IMR-90 (cell line): ENCODE measurements at regions not wholly inside any gene's neighbourhood (a gene's known extent, or its start where the extent isn't known, plus 50 kb on each side); places are given as distances from the start of the nearest gene placed in this dataset.

ENCODE experiments used
- CEBPB ChIP-seq: IDR thresholded peaks from 2 replicates; pipeline ENCODE4 v1.6.1; 2012; ENCODE audit warnings: low read depth, low read length, improper control_type of control experiment
- CHD1 ChIP-seq: IDR thresholded peaks from 2 replicates; pipeline ENCODE4 v1.6.1; 2012; ENCODE audit warnings: low read depth, low read length, improper control_type of control experiment
- POLR2A ChIP-seq: IDR thresholded peaks from 2 replicates; pipeline ENCODE4 v1.6.1; 2012; ENCODE audit warnings: mild to moderate bottlenecking, low read depth, low read length
- TF ChIP-seq, protein P1 (sequence below): conservative IDR thresholded peaks from 2 replicates; pipeline ENCODE4 v1.5.1; 2012; ENCODE audit warnings: mild to moderate bottlenecking, low read depth, low read length, improper control_type of control experiment
- TF ChIP-seq, protein P2 (sequence below): fragments of 150-350 bp; IDR thresholded peaks from 2 replicates; pipeline ENCODE4 v1.6.1; 2017; ENCODE audit warnings: mild to moderate bottlenecking, antibody characterized with exemption, low read length, low read depth

DNA sequence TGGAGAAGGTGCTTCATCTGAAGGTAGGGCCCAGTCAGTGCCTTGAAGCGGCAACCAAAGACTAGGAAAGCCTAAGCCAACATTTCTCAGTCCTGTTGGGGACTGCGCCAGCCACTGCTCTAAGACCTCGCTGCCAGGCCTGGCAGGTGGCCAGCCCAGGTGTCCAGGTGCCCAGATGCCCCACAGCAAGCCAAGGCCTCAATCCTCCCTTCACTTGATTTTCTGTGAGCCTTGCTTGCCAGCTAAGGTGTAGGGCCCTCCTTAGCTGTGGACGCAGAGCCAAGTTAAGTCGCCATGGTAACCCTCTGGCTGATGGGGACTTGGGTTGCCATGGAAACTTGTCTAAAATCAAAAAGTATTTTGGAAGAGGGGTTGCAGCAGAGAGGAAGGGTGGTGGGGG is 135.0 kb downstream of the NAV1 start:
- TF ChIP-seq CEBPB (no peak), POLR2A (no peak), CHD1 (no peak)
- TF ChIP-seq, protein P1, sequence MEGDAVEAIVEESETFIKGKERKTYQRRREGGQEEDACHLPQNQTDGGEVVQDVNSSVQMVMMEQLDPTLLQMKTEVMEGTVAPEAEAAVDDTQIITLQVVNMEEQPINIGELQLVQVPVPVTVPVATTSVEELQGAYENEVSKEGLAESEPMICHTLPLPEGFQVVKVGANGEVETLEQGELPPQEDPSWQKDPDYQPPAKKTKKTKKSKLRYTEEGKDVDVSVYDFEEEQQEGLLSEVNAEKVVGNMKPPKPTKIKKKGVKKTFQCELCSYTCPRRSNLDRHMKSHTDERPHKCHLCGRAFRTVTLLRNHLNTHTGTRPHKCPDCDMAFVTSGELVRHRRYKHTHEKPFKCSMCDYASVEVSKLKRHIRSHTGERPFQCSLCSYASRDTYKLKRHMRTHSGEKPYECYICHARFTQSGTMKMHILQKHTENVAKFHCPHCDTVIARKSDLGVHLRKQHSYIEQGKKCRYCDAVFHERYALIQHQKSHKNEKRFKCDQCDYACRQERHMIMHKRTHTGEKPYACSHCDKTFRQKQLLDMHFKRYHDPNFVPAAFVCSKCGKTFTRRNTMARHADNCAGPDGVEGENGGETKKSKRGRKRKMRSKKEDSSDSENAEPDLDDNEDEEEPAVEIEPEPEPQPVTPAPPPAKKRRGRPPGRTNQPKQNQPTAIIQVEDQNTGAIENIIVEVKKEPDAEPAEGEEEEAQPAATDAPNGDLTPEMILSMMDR: no peak
- TF ChIP-seq, protein P2, sequence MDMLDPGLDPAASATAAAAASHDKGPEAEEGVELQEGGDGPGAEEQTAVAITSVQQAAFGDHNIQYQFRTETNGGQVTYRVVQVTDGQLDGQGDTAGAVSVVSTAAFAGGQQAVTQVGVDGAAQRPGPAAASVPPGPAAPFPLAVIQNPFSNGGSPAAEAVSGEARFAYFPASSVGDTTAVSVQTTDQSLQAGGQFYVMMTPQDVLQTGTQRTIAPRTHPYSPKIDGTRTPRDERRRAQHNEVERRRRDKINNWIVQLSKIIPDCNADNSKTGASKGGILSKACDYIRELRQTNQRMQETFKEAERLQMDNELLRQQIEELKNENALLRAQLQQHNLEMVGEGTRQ: no peak
